ENCODE measurements at regions not wholly inside any gene's neighbourhood (a gene's known extent, or its start where the extent isn't known, plus 50 kb on each side); places are given as distances from the start of the nearest gene placed in this dataset.

- Histone ChIP-seq H3K36me3 (replicated peaks; ENCODE audit: low read depth, low read length) (no peaks in the 10 kb centered on the region), H3K4me3 (ENCODE audit: low read length) (no peak overlapping the region), H4K20me1 (ENCODE audit: insufficient read depth, low read length) (no peaks in the 10 kb centered on the region), H3K4me2 (ENCODE audit: low read length) (no peak overlapping the region), H3K9me3 (ENCODE audit: insufficient read depth, low read length) (no peaks in the 10 kb centered on the region), H3K9ac (ENCODE audit: low read length) (no peak overlapping the region), H2AFZ (ENCODE audit: low read depth, low read length) (no peak overlapping the region), H3K27me3 (ENCODE audit: low read depth, low read length) (no peaks in the 10 kb centered on the region), H3K4me1 (ENCODE audit: low read length) (no peaks in the 10 kb centered on the region), H3K27ac (ENCODE audit: low read length) (no peak overlapping the region), H3K79me2 (ENCODE audit: low read length) (no peaks in the 10 kb centered on the region)
- TF ChIP-seq CTCF (IDR thresholded peaks at IDR 0.05; ENCODE audit: low read depth, low read length), result no peak
- no peak for TF ChIP-seq EZH2phosphoT487 (IDR thresholded peaks at IDR 0.05; ENCODE audit: low read depth)
Measured at GRCh38 chr2:15846626-15847025, 93.7 kb upstream of the MYCN start.

DNA sequence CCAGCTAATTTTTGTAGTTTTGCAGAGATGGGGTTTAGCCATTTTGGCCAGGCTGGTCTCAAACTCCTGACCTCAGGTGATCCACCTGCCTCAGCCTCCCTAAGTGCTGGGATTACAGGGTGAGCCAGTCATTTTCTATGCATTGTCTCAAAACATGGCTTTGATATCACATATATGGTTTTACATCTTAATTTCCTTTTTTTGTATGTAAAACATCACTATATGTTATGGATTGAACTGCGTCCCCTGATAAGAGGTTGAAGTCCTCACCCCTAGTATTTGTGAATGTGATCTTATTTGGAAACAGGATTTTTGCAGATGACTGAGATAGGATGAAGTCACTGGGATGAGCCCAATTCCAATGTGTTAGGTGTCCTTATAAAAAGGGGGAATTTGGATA lies 89.8 kb upstream of the MYCN start:
- no peak overlapping the region for H3K27ac ChIP-seq (ENCODE audit: low read length)
- no peaks in the 10 kb centered on the region for H3K4me1 ChIP-seq (ENCODE audit: low read length)
- H3K36me3 ChIP-seq (replicated peaks; ENCODE audit: low read depth, low read length), result no peaks in the 10 kb centered on the region
- TF ChIP-seq EZH2phosphoT487 (IDR thresholded peaks at IDR 0.05; ENCODE audit: low read depth), result no peak
- TF ChIP-seq CTCF (IDR thresholded peaks at IDR 0.05; ENCODE audit: low read depth, low read length), result no peak
- H4K20me1 ChIP-seq (ENCODE audit: insufficient read depth, low read length), result no peaks in the 10 kb centered on the region
- H3K79me2 ChIP-seq (ENCODE audit: low read length), result no peaks in the 10 kb centered on the region
- H3K4me3 ChIP-seq (ENCODE audit: low read length), result no peak overlapping the region
- no peaks in the 10 kb centered on the region for H3K9me3 ChIP-seq (ENCODE audit: insufficient read depth, low read length)
- H2AFZ ChIP-seq (ENCODE audit: low read depth, low read length), result no peak overlapping the region
- no peak overlapping the region for H3K4me2 ChIP-seq (ENCODE audit: low read length)
- no peaks in the 10 kb centered on the region for H3K27me3 ChIP-seq (ENCODE audit: low read depth, low read length)
- H3K9ac ChIP-seq (ENCODE audit: low read length), result no peak overlapping the region

GRCh38 chr2:15851076-15851693 lies 89.2 kb upstream of the MYCN start:
- Histone ChIP-seq H4K20me1 (ENCODE audit: insufficient read depth, low read length) (no peaks in the 10 kb centered on the region), H2AFZ (ENCODE audit: low read depth, low read length) (no peak overlapping the region), H3K4me3 (ENCODE audit: low read length) (no peak overlapping the region), H3K9ac (ENCODE audit: low read length) (no peak overlapping the region), H3K4me2 (ENCODE audit: low read length) (no peak overlapping the region), H3K27ac (ENCODE audit: low read length) (no peak overlapping the region), H3K36me3 (replicated peaks; ENCODE audit: low read depth, low read length) (no peaks in the 10 kb centered on the region), H3K27me3 (ENCODE audit: low read depth, low read length) (no peaks in the 10 kb centered on the region), H3K4me1 (ENCODE audit: low read length) (no peaks in the 10 kb centered on the region), H3K79me2 (ENCODE audit: low read length) (no peaks in the 10 kb centered on the region), H3K9me3 (ENCODE audit: insufficient read depth, low read length) (no peaks in the 10 kb centered on the region)
- TF ChIP-seq EZH2phosphoT487 (IDR thresholded peaks at IDR 0.05; ENCODE audit: low read depth) (no peak), CTCF (IDR thresholded peaks at IDR 0.05; ENCODE audit: low read depth, low read length) (no peak)

GRCh38 chr2:15852811-15853210 lies 87.5 kb upstream of the MYCN start:
- Histone ChIP-seq H3K4me3 (ENCODE audit: low read length) (no peak overlapping the region), H3K4me2 (ENCODE audit: low read length) (no peak overlapping the region), H3K36me3 (replicated peaks; ENCODE audit: low read depth, low read length) (no peaks in the 10 kb centered on the region)

More at GRCh38 chr2:15852811-15853210, 87.5 kb upstream of the MYCN start:
- H2AFZ ChIP-seq (ENCODE audit: low read depth, low read length), result no peak overlapping the region
- H3K9ac ChIP-seq (ENCODE audit: low read length), result no peak overlapping the region
- H4K20me1 ChIP-seq (ENCODE audit: insufficient read depth, low read length), result no peaks in the 10 kb centered on the region
- H3K4me1 ChIP-seq (ENCODE audit: low read length), result no peaks in the 10 kb centered on the region
- H3K27ac ChIP-seq (ENCODE audit: low read length), result no peak overlapping the region
- no peaks in the 10 kb centered on the region for H3K79me2 ChIP-seq (ENCODE audit: low read length)
- H3K27me3 ChIP-seq (ENCODE audit: low read depth, low read length), result no peaks in the 10 kb centered on the region
- TF ChIP-seq EZH2phosphoT487 (IDR thresholded peaks at IDR 0.05; ENCODE audit: low read depth) (no peak), CTCF (IDR thresholded peaks at IDR 0.05; ENCODE audit: low read depth, low read length) (no peak)
- no peaks in the 10 kb centered on the region for H3K9me3 ChIP-seq (ENCODE audit: insufficient read depth, low read length)

Measured in OCI-LY3 (cell line).